ENCODE measurements at regions not wholly inside any gene's neighbourhood (a gene's known extent, or its start where the extent isn't known, plus 50 kb on each side); places are given as distances from the start of the nearest gene placed in this dataset.

GRCh38 chr2:8592736-8593135, 89.1 kb upstream of the ID2 start:
- TF ChIP-seq, protein P1, sequence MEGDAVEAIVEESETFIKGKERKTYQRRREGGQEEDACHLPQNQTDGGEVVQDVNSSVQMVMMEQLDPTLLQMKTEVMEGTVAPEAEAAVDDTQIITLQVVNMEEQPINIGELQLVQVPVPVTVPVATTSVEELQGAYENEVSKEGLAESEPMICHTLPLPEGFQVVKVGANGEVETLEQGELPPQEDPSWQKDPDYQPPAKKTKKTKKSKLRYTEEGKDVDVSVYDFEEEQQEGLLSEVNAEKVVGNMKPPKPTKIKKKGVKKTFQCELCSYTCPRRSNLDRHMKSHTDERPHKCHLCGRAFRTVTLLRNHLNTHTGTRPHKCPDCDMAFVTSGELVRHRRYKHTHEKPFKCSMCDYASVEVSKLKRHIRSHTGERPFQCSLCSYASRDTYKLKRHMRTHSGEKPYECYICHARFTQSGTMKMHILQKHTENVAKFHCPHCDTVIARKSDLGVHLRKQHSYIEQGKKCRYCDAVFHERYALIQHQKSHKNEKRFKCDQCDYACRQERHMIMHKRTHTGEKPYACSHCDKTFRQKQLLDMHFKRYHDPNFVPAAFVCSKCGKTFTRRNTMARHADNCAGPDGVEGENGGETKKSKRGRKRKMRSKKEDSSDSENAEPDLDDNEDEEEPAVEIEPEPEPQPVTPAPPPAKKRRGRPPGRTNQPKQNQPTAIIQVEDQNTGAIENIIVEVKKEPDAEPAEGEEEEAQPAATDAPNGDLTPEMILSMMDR (IDR thresholded peaks at IDR 0.05) = no peak
- no peak for TF ChIP-seq POLR2A (IDR thresholded peaks at IDR 0.05)

All from heart left ventricle (tissue), 13 donors.